ENCODE measurements at regions not wholly inside any gene's neighbourhood (a gene's known extent, or its start where the extent isn't known, plus 50 kb on each side); places are given as distances from the start of the nearest gene placed in this dataset.

- Histone ChIP-seq H3K4me2 (ENCODE audit: low read depth, low read length) (no peak overlapping the region), H3K9me1 (ENCODE audit: insufficient read depth, low read length) (no peaks in the 10 kb centered on the region), H3K4me1 (ENCODE audit: control insufficient read depth, insufficient read depth, low read length) (peaks cover 1% of the 10 kb centered on the region; the same call in 1 of the 2 replicates), H4K20me1 (ENCODE audit: insufficient read depth, low read length) (no peaks in the 10 kb centered on the region), H3K9me3 (ENCODE audit: control insufficient read depth, insufficient read depth, low read length) (peaks cover 8% of the 10 kb centered on the region; the same call in 1 of the 2 replicates), H2BK120ac (ENCODE audit: low read depth, low read length) (no peak overlapping the region), H3K56ac (ENCODE audit: extremely low read depth, insufficient read depth, low read length) (no peak overlapping the region), H3K79me1 (ENCODE audit: low read depth in 1 of 2, low read length in 2 of 2) (no peaks in the 10 kb centered on the region), H2BK15ac (ENCODE audit: low read depth, low read length) (no peak overlapping the region), H3K14ac (replicated peaks; ENCODE audit: low read depth, low read length) (no peak overlapping the region), H4K5ac (ENCODE audit: low read depth, low read length) (no peak overlapping the region), H4K91ac (ENCODE audit: insufficient read depth, low read depth, low read length) (no peak overlapping the region), H3K27me3 (ENCODE audit: control insufficient read depth, insufficient read depth, low read length) (no peaks in the 10 kb centered on the region), H3K23ac (ENCODE audit: low read depth, low read length) (no peak overlapping the region), H2AFZ (replicated peaks; ENCODE audit: low read length, poor library complexity) (no peak overlapping the region), H2AK5ac (ENCODE audit: low read depth, low read length) (no peak overlapping the region), H3K27ac (ENCODE audit: insufficient read depth, low read length) (no peak overlapping the region), H4K8ac (ENCODE audit: low read depth in 2 of 2, low read length in 2 of 2) (no peak overlapping the region), H3K4me3 (ENCODE audit: insufficient read depth, low read depth, low read length) (no peak overlapping the region), H3K36me3 (ENCODE audit: control insufficient read depth, insufficient read depth, low read length) (no peaks in the 10 kb centered on the region), H2BK5ac (ENCODE audit: low read depth, low read length, poor library complexity, severe bottlenecking) (no peak overlapping the region), H2AK9ac (replicated peaks; ENCODE audit: low read depth, low read length, poor library complexity) (no peak overlapping the region), H3K9ac (ENCODE audit: low read depth, low read length) (no peak overlapping the region), H2BK20ac (ENCODE audit: low read depth, low read length) (no peak overlapping the region), H3K4ac (ENCODE audit: low read depth, low read length) (no peak overlapping the region), H3K18ac (ENCODE audit: low read depth, low read length) (no peak overlapping the region)
- in situ Hi-C loops (cut with MboI; ENCODE audit: low sequenced_read_pairs) = no loop called here
- no CpG with 5 or more reads among the region's 4 CpGs for WGBS, 2 experiments (ENCODE audit: extremely low coverage in 2 of 2, insufficient read length in 1 of 2)
- dilution Hi-C loops (cut with HindIII; ENCODE audit: low sequenced_read_pairs, unreplicated experiment) = no loop called here
- ChIA-PET CTCF (no interaction called here), POLR2A (ENCODE audit: unreplicated experiment) (no interaction called here)
- TF ChIP-seq RCOR1 (IDR thresholded peaks at IDR 0.05; ENCODE audit: insufficient replicate concordance, low read length) = no peak
- TF ChIP-seq, protein P1, sequence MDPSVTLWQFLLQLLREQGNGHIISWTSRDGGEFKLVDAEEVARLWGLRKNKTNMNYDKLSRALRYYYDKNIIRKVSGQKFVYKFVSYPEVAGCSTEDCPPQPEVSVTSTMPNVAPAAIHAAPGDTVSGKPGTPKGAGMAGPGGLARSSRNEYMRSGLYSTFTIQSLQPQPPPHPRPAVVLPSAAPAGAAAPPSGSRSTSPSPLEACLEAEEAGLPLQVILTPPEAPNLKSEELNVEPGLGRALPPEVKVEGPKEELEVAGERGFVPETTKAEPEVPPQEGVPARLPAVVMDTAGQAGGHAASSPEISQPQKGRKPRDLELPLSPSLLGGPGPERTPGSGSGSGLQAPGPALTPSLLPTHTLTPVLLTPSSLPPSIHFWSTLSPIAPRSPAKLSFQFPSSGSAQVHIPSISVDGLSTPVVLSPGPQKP (IDR thresholded peaks at IDR 0.05; ENCODE audit: borderline replicate concordance, low read depth, low read length) = no peak
- no peak for TF ChIP-seq MAZ (IDR thresholded peaks at IDR 0.05; ENCODE audit: borderline replicate concordance, low read depth, low read length)
- TF ChIP-seq NFE2L2 (IDR thresholded peaks at IDR 0.05; ENCODE audit: low read depth, low read length) = no peak
- no peak for TF ChIP-seq BHLHE40 (IDR thresholded peaks at IDR 0.05; ENCODE audit: low read depth, low read length)
- TF ChIP-seq MAFK (IDR thresholded peaks at IDR 0.05; ENCODE audit: low read depth, low read length) = no peak
- no peak for TF ChIP-seq USF2 (IDR thresholded peaks at IDR 0.05; ENCODE audit: low read depth, low read length)
- no peak for TF ChIP-seq CEBPB (IDR thresholded peaks at IDR 0.05; ENCODE audit: low read depth, low read length)
- TF ChIP-seq RFX5 (IDR thresholded peaks at IDR 0.05; ENCODE audit: low read depth, low read length) = no peak
- no peak for TF ChIP-seq SMC3 (IDR thresholded peaks at IDR 0.05; ENCODE audit: low read depth, low read length)
- no peak for TF ChIP-seq MXI1 (IDR thresholded peaks at IDR 0.05; ENCODE audit: borderline replicate concordance, low read depth, low read length)
- TF ChIP-seq RAD21 (IDR thresholded peaks at IDR 0.05; ENCODE audit: low read length) = no peak
- TF ChIP-seq CTCF (conservative IDR thresholded peaks at IDR 0.05; ENCODE audit: low read depth, low read length) = no peak
- TF ChIP-seq FOS (IDR thresholded peaks at IDR 0.05; ENCODE audit: low read depth, low read length) = no peak
- TF ChIP-seq POLR2A (IDR thresholded peaks at IDR 0.05; ENCODE audit: low read depth, low read length) = no peak
- no peak for TF ChIP-seq CHD1 (IDR thresholded peaks at IDR 0.05; ENCODE audit: low read depth, low read length)
- intact Hi-C loops (cut with micrococcal nuclease) = loop anchor here (10.0 kb wide), 1 partner anchor 261 kb away; no protein-coding TSS in a partner anchor
- ATAC-seq (ENCODE audit: low read depth) (no peak), DNase-seq (no peak)
- BruUV-seq (replicated peaks) = no TSS peak
These were observed 599.7 kb downstream of the KCNH5 start for GRCh38 chr14:62445570-62445969.

All from IMR-90 (cell line).